Endothelial cell of umbilical vein (primary cell): ENCODE measurements at regions not wholly inside any gene's neighbourhood (a gene's known extent, or its start where the extent isn't known, plus 50 kb on each side); places are given as distances from the start of the nearest gene placed in this dataset.

Source experiments
- BruUV-seq: library from RNA; stranded (reverse); fragments of 400-500 nt; replicated peaks from 2 replicates; lab custom pipeline; 2021; lab: Mats Ljungman, UMichigan
- CTCF ChIA-PET: fragments of 300-600, 350-600 bp; sonication (Branson Sonifier 250); formaldehyde crosslinking; loops from one replicate; lab custom pipeline; 2021; ENCODE audit warnings: antibody characterized with exemption, inconsistent platforms; lab: Charles Lee
- POLR2A ChIA-PET: fragments of 300-600, 350-600 bp; sonication (Branson Sonifier 250); formaldehyde crosslinking; loops from one replicate; lab custom pipeline; 2021; ENCODE audit warnings: antibody characterized with exemption, inconsistent platforms; lab: Charles Lee
- DNase-seq: peaks from one replicate; pipeline ENCODE4 v3.0.0-alpha.2; 2011; ENCODE audit warnings: low read depth, low spot score
- FAIRE-seq: peaks from 2 replicates; lab custom pipeline; 2011; peaks lifted over from hg19 to GRCh38; lab: Jason Lieb, UNC
- H2AFZ ChIP-seq: 2 replicates; pipeline ENCODE4 v1.6.0; 2012; ENCODE audit warnings: low read depth, low read length, control low read depth, inconsistent platforms
- H3K27ac ChIP-seq: 2 replicates; pipeline ENCODE4 v1.5.1; 2011; ENCODE audit warnings: low read depth, mild to moderate bottlenecking, control low read depth, low read length, moderate library complexity; ENCODE audit not compliant: insufficient read depth
- H3K27me3 ChIP-seq, 2 experiments: 2 replicates each; pipeline versions ENCODE4 v1.6.0 to v1.6.1; 2011; ENCODE audit warnings: low read length in 2 of 2, mixed read lengths in 1 of 2; ENCODE audit not compliant: control insufficient read depth in 2 of 2, insufficient read depth in 2 of 2
- H3K36me3 ChIP-seq, 2 experiments: 2 replicates in 1 of 2; 3 replicates in 1 of 2; pipeline ENCODE4 v1.5.1; 2011; ENCODE audit warnings: low read length in 2 of 2, mild to moderate bottlenecking in 1 of 2, moderate library complexity in 1 of 2; ENCODE audit not compliant: control insufficient read depth in 2 of 2, insufficient read depth in 2 of 2; ENCODE audit errors: extremely low read depth in 1 of 2
- H3K4me1 ChIP-seq: 3 replicates; pipeline ENCODE4 v1.5.1; 2011; ENCODE audit warnings: mild to moderate bottlenecking, low read length; ENCODE audit not compliant: control insufficient read depth, insufficient read depth; ENCODE audit errors: extremely low read depth
- H3K4me2 ChIP-seq: 2 replicates; pipeline ENCODE4 v1.6.1; 2011; ENCODE audit warnings: low read length, control low read depth, mixed read lengths; ENCODE audit not compliant: insufficient read depth
- H3K4me3 ChIP-seq, 3 experiments: fragments of 200-600 bp in 1 of 3; sonication (generic), shearing (Covaris generic) in 1 of 3; replicated peaks in 1 of 3; 2 replicates each; pipeline ENCODE4 v1.5.1; 2011 to 2016; ENCODE audit warnings: control low read depth in 3 of 3, low read length in 3 of 3, mild to moderate bottlenecking in 2 of 3, inconsistent platforms in 1 of 3, low read depth in 1 of 3, moderate library complexity in 1 of 3; ENCODE audit not compliant: insufficient read depth in 1 of 3
- H3K79me2 ChIP-seq: 2 replicates; pipeline ENCODE4 v1.6.0; 2012; ENCODE audit warnings: low read length, inconsistent platforms; ENCODE audit not compliant: control insufficient read depth, insufficient read depth
- H3K9ac ChIP-seq: replicated peaks from 2 replicates; pipeline ENCODE3; 2011; ENCODE audit warnings: low read length, control low read depth; ENCODE audit not compliant: insufficient read depth; ENCODE audit errors: extremely low read depth
- H3K9me1 ChIP-seq: replicated peaks from 3 replicates; pipeline ENCODE4 v1.6.0; 2011; ENCODE audit warnings: mild to moderate bottlenecking, low read length; ENCODE audit not compliant: control insufficient read depth, insufficient read depth; ENCODE audit errors: extremely low read depth
- H3K9me3 ChIP-seq: replicated peaks from 2 replicates; pipeline ENCODE4 v1.5.1; 2012; ENCODE audit warnings: low read length, inconsistent platforms; ENCODE audit not compliant: control insufficient read depth, insufficient read depth
- H4K20me1 ChIP-seq: replicated peaks from 2 replicates; pipeline ENCODE3; 2011; ENCODE audit warnings: mild to moderate bottlenecking, low read length; ENCODE audit not compliant: control insufficient read depth, insufficient read depth; ENCODE audit errors: extremely low read depth
- CTCF ChIP-seq, 2 donors: IDR thresholded peaks; 1 replicate in 1 of 2; 2 replicates in 1 of 2; pipeline ENCODE4 v1.5.1; 2011; ENCODE audit warnings: low read length in 2 of 2, mild to moderate bottlenecking in 2 of 2, moderate library complexity in 2 of 2, control low read depth in 1 of 2, inconsistent platforms in 1 of 2, low read depth in 1 of 2; ENCODE audit not compliant: insufficient read depth in 1 of 2; ENCODE audit errors: extremely low read depth in 1 of 2
- EZH2 ChIP-seq: IDR thresholded peaks from 2 replicates; pipeline ENCODE4 v1.6.1; 2012; ENCODE audit warnings: borderline replicate concordance, low read depth, mild to moderate bottlenecking, moderate library complexity, low read length, inconsistent platforms; ENCODE audit not compliant: severe bottlenecking
- FOS ChIP-seq: IDR thresholded peaks from 2 replicates; pipeline ENCODE4 v1.6.1; 2011; ENCODE audit warnings: mild to moderate bottlenecking, low read length, moderate library complexity, borderline replicate concordance; ENCODE audit not compliant: insufficient read depth
- GATA2 ChIP-seq: IDR thresholded peaks from 2 replicates; pipeline ENCODE4 v1.7.0; 2011; ENCODE audit warnings: low read depth, mild to moderate bottlenecking, moderate library complexity, mixed read lengths, low read length; ENCODE audit not compliant: insufficient read length, insufficient read depth
- JUN ChIP-seq: IDR thresholded peaks from 2 replicates; pipeline ENCODE4 v1.6.1; 2011; ENCODE audit warnings: borderline replicate concordance, low read depth; ENCODE audit not compliant: insufficient read length, insufficient read depth
- MAX ChIP-seq: IDR thresholded peaks from 2 replicates; pipeline ENCODE4 v1.6.1; 2011; ENCODE audit not compliant: insufficient read depth, insufficient read length
- MYC ChIP-seq: IDR thresholded peaks from one replicate; pipeline ENCODE4 v1.6.1; 2011; ENCODE audit warnings: mild to moderate bottlenecking, low read depth, low read length
- POLR2A ChIP-seq: IDR thresholded peaks from 2 replicates; pipeline ENCODE4 v1.6.1; 2012; ENCODE audit warnings: low read depth, mild to moderate bottlenecking, control low read depth, low read length
- POLR2AphosphoS5 ChIP-seq: IDR thresholded peaks from 2 replicates; pipeline ENCODE4 v1.6.1; 2012; ENCODE audit warnings: low read depth, mild to moderate bottlenecking, control low read depth, low read length, moderate library complexity; ENCODE audit not compliant: insufficient read depth
- dilution Hi-C: fragments of 300-500 bp; cut with MboI; formaldehyde crosslinking; loops from one replicate; pipeline ENCODE4 v1.15.0; 2019; ENCODE audit warnings: low sequenced_read_pairs; ENCODE audit not compliant: extremely low pct_ligation_motif_present
- intact Hi-C: fragments of 100-400 bp; cut with micrococcal nuclease; formaldehyde crosslinking; loops from one replicate; pipeline ENCODE4 v1.10.0; 2022

DNA sequence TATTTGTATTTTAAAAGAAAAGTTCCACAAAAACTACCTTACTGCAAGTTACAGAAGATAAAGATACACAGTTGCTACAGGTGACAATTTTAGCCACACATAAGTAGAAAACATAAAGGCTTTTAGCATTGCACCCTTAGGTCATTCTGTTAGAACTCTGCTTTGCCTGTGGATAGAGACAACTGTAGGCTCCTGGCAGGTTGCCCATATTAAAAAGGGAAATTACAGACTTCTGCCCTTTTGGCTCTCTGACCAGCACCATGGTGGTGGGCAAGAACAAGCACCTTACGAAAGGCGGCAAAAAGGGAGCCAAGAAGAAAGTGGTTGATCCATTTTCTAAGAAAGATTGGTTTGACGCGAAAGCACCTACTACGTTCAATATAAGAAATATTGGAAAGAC lies 223.3 kb downstream of the MC4R start:
- Histone ChIP-seq H3K36me3 (no peaks in the 10 kb centered on the region), H3K9me1 (no peaks in the 10 kb centered on the region), H3K27me3 (no peaks in the 10 kb centered on the region), H3K27ac (no peak overlapping the region), H2AFZ (no peak overlapping the region), H3K9ac (no peak overlapping the region), H3K79me2 (no peaks in the 10 kb centered on the region), H3K9me3 (peaks cover 4% of the 10 kb centered on the region), H3K4me1 (no peaks in the 10 kb centered on the region), H3K4me2 (no peak overlapping the region), H4K20me1 (no peaks in the 10 kb centered on the region), H3K4me3 (no peak overlapping the region)
- intact Hi-C loops = no loop called here
- POLR2A ChIA-PET = no interaction called here
- DNase-seq = no peak
- no TSS peak for BruUV-seq
- CTCF ChIA-PET = no interaction called here
- no peak for FAIRE-seq
- TF ChIP-seq MYC (no peak), JUN (no peak), MAX (no peak), EZH2 (no peak)
- dilution Hi-C loops = no loop called here

GRCh38 chr18:60147323-60147722 lies 225.3 kb downstream of the MC4R start:
- H3K27me3 ChIP-seq = no peaks in the 10 kb centered on the region
- no peaks in the 10 kb centered on the region for H3K4me1 ChIP-seq
- H3K4me3 ChIP-seq = no peak overlapping the region
- no peaks in the 10 kb centered on the region for H3K36me3 ChIP-seq
- no peaks in the 10 kb centered on the region for H3K9me1 ChIP-seq
- no TSS peak for BruUV-seq
- no peaks in the 10 kb centered on the region for H4K20me1 ChIP-seq
- no peak overlapping the region for H2AFZ ChIP-seq
- H3K4me2 ChIP-seq = no peak overlapping the region
- TF ChIP-seq POLR2A = no peak
- no peak for TF ChIP-seq MAX
- no peak for TF ChIP-seq GATA2
- TF ChIP-seq FOS = no peak
- no peak for TF ChIP-seq JUN
- TF ChIP-seq CTCF (IDR thresholded peaks at IDR 0.05; ENCODE audit: extremely low read depth in 1 of 2, insufficient read depth in 1 of 2, low read depth in 1 of 2, low read length in 2 of 2) = no peak
- TF ChIP-seq EZH2 = no peak
- TF ChIP-seq MYC = no peak
- TF ChIP-seq POLR2AphosphoS5 = no peak
- dilution Hi-C loops (no loop called here), intact Hi-C loops (no loop called here)
- no peak overlapping the region for H3K27ac ChIP-seq
- no peak for DNase-seq
- POLR2A ChIA-PET = no interaction called here
- no peaks in the 10 kb centered on the region for H3K79me2 ChIP-seq
- H3K9me3 ChIP-seq = peaks cover 4% of the 10 kb centered on the region
- CTCF ChIA-PET = no interaction called here
- FAIRE-seq = no peak
- H3K9ac ChIP-seq = no peak overlapping the region
